Activated CD8-positive, alpha-beta T cell treated with anti-CD3 and anti-CD28 coated beads for 36 hours (primary cell): ENCODE measurements at regions not wholly inside any gene's neighbourhood (a gene's known extent, or its start where the extent isn't known, plus 50 kb on each side); places are given as distances from the start of the nearest gene placed in this dataset.

Experiments used
- ATAC-seq: fragments of 200-7000 bp; cut with Tn5 transposase; one replicate; pipeline ENCODE4 v1.10.0; 2021; ENCODE audit warnings: mild to moderate bottlenecking, moderate library complexity
- CTCF ChIA-PET: fragments of 350-600 bp; sonication (Branson Sonifier 250); formaldehyde crosslinking; loops from one replicate; lab custom pipeline; 2021; ENCODE audit warnings: antibody characterized with exemption; lab: Charles Lee
- POLR2A ChIA-PET: fragments of 350-600 bp; sonication (Branson Sonifier 250); formaldehyde crosslinking; loops from one replicate; lab custom pipeline; 2021; ENCODE audit warnings: antibody characterized with exemption; lab: Charles Lee
- DNase-seq: peaks from one replicate; pipeline ENCODE4 v3.0.0-alpha.2; 2020
- H3K27ac Mint-ChIP-seq: one replicate; pipeline ENCODE4 v1.8.0; 2021; ENCODE audit warnings: mild to moderate bottlenecking, mixed read lengths
- H3K27me3 Mint-ChIP-seq: one replicate; pipeline ENCODE4 v1.8.0; 2021; ENCODE audit warnings: mixed read lengths
- H3K36me3 Mint-ChIP-seq: one replicate; pipeline ENCODE4 v1.8.0; 2021; ENCODE audit warnings: low read depth, mixed read lengths
- H3K4me1 Mint-ChIP-seq: one replicate; pipeline ENCODE4 v1.8.0; 2021; ENCODE audit warnings: low read depth, mixed read lengths
- H3K4me3 Mint-ChIP-seq: one replicate; pipeline ENCODE4 v1.8.0; 2021; ENCODE audit warnings: mild to moderate bottlenecking, moderate library complexity, mixed read lengths
- H3K9me3 Mint-ChIP-seq: one replicate; pipeline ENCODE4 v1.8.0; 2021; ENCODE audit warnings: mixed read lengths
- CTCF ChIP-seq: fragments of 200-600 bp; IDR thresholded peaks from one replicate; pipeline ENCODE4 v1.8.0; 2022; ENCODE audit warnings: antibody characterized with exemption, mild to moderate bottlenecking
- intact Hi-C: fragments of 100-400 bp; cut with micrococcal nuclease; formaldehyde crosslinking; loops from one replicate; pipeline ENCODE4 v1.10.0; 2022

- DNase-seq: peak; percentile 2
- POLR2A ChIA-PET: no interaction called here
- intact Hi-C loops: no loop called here
- H3K27me3 Mint-ChIP-seq: no peaks in the 10 kb centered on the region
- H3K4me3 Mint-ChIP-seq: no peak overlapping the region
- no peaks in the 10 kb centered on the region for H3K4me1 Mint-ChIP-seq
- H3K36me3 Mint-ChIP-seq: no peaks in the 10 kb centered on the region
- CTCF ChIA-PET: no interaction called here
- ATAC-seq: no peak
- H3K9me3 Mint-ChIP-seq: peaks cover 13% of the 10 kb centered on the region
- no peak overlapping the region for H3K27ac Mint-ChIP-seq
- no peak for TF ChIP-seq CTCF
Measured at GRCh38 chr1:190699165-190699564, 221.5 kb upstream of the BRINP3 start.

GRCh38 chr1:190708418-190709057, 230.9 kb upstream of the BRINP3 start:
- Mint-ChIP-seq H3K36me3 (no peaks in the 10 kb centered on the region), H3K9me3 (peaks cover 9% of the 10 kb centered on the region), H3K4me1 (no peaks in the 10 kb centered on the region), H3K27me3 (no peaks in the 10 kb centered on the region), H3K27ac (no peak overlapping the region), H3K4me3 (no peak overlapping the region)
- ChIA-PET POLR2A (no interaction called here), CTCF (no interaction called here)
- no peak for TF ChIP-seq CTCF
- no peak for ATAC-seq
- intact Hi-C loops: no loop called here
- DNase-seq: no peak

- POLR2A ChIA-PET: no interaction called here
- ATAC-seq (no peak), DNase-seq (no peak)
- no peaks in the 10 kb centered on the region for H3K36me3 Mint-ChIP-seq
- H3K4me1 Mint-ChIP-seq: no peaks in the 10 kb centered on the region
- no peak overlapping the region for H3K4me3 Mint-ChIP-seq
- H3K9me3 Mint-ChIP-seq: peaks cover 9% of the 10 kb centered on the region
- H3K27ac Mint-ChIP-seq: no peak overlapping the region
- no peaks in the 10 kb centered on the region for H3K27me3 Mint-ChIP-seq
- no peak for TF ChIP-seq CTCF
- CTCF ChIA-PET: no interaction called here
- intact Hi-C loops: no loop called here
Measured at GRCh38 chr1:190711069-190711468, 233.4 kb upstream of the BRINP3 start.

- no peaks in the 10 kb centered on the region for H3K4me1 Mint-ChIP-seq
- H3K27ac Mint-ChIP-seq: no peak overlapping the region
- DNase-seq: no peak
- no peak for TF ChIP-seq CTCF
- no peaks in the 10 kb centered on the region for H3K27me3 Mint-ChIP-seq
- no peak overlapping the region for H3K4me3 Mint-ChIP-seq
- ChIA-PET CTCF (no interaction called here), POLR2A (no interaction called here)
- H3K9me3 Mint-ChIP-seq: peaks cover 10% of the 10 kb centered on the region
- intact Hi-C loops: no loop called here
- no peak for ATAC-seq
- H3K36me3 Mint-ChIP-seq: no peaks in the 10 kb centered on the region
Measured at GRCh38 chr1:190717055-190717454, 239.4 kb upstream of the BRINP3 start.

- no peaks in the 10 kb centered on the region for H3K4me1 Mint-ChIP-seq
- no peak overlapping the region for H3K4me3 Mint-ChIP-seq
- TF ChIP-seq CTCF: no peak
- H3K9me3 Mint-ChIP-seq: peaks cover 1% of the 10 kb centered on the region
- no peak overlapping the region for H3K27ac Mint-ChIP-seq
- intact Hi-C loops: no loop called here
- POLR2A ChIA-PET: no interaction called here
- no peaks in the 10 kb centered on the region for H3K36me3 Mint-ChIP-seq
- ATAC-seq (no peak), DNase-seq (no peak)
- no peaks in the 10 kb centered on the region for H3K27me3 Mint-ChIP-seq
- CTCF ChIA-PET: no interaction called here
Measured at GRCh38 chr1:190736971-190737590, 259.4 kb upstream of the BRINP3 start.
